ENCODE measurements at regions not wholly inside any gene's neighbourhood (a gene's known extent, or its start where the extent isn't known, plus 50 kb on each side); places are given as distances from the start of the nearest gene placed in this dataset.

DNA sequence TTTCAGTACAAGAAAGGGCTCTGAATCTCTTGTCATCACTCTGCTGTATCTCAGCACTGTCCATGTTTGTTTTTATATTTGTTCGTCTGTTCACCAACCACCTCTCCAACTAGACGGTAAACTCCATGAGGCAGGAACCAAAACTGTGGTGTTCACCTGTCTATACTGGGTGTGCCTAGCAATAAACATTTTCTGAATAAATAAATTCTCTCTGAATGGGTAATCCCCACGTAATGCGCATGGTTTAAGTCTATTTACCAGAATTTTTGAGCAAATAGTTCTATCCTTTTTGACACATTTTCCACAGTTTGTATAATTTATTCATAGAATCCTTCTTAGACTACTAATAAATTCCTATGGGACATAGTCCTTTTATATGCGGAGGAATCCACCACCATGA is 400.6 kb upstream of the CFAP20DC start:
- TF ChIP-seq, protein P1, sequence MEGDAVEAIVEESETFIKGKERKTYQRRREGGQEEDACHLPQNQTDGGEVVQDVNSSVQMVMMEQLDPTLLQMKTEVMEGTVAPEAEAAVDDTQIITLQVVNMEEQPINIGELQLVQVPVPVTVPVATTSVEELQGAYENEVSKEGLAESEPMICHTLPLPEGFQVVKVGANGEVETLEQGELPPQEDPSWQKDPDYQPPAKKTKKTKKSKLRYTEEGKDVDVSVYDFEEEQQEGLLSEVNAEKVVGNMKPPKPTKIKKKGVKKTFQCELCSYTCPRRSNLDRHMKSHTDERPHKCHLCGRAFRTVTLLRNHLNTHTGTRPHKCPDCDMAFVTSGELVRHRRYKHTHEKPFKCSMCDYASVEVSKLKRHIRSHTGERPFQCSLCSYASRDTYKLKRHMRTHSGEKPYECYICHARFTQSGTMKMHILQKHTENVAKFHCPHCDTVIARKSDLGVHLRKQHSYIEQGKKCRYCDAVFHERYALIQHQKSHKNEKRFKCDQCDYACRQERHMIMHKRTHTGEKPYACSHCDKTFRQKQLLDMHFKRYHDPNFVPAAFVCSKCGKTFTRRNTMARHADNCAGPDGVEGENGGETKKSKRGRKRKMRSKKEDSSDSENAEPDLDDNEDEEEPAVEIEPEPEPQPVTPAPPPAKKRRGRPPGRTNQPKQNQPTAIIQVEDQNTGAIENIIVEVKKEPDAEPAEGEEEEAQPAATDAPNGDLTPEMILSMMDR (IDR thresholded peaks at IDR 0.05) = no peak
- TF ChIP-seq POLR2A (IDR thresholded peaks at IDR 0.05) (no peak), EP300 (IDR thresholded peaks at IDR 0.05) (no peak)
